Mucosa of gallbladder (tissue), 1 donor: ENCODE measurements at regions not wholly inside any gene's neighbourhood (a gene's known extent, or its start where the extent isn't known, plus 50 kb on each side); places are given as distances from the start of the nearest gene placed in this dataset.

Experiments used
- DNase-seq: peaks from one replicate; pipeline ENCODE4 v3.0.0-alpha.2; 2020; ENCODE audit warnings: low spot score
- donor health status: DM: no; HTN: no; CAD: no.

DNA sequence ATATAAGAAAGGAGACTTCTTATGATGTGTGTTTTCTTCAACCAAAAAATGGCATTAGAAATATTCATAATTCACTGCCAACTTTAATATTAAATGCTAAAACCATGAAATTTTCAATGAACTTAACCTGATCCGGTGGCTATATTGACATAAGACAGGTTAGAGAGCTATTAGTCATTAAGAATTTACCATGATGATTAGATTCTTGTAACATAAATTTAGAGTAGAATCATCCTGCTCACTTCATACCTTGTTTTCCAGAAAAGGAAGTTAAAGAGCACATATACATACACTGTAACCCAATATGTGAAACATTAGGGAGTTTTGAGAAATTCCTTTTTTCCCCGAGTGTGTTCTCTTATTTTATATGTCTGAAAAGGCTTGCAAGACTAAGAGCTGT is 430.3 kb upstream of the SEMA3A start:
- DNase-seq: no peak

DNA sequence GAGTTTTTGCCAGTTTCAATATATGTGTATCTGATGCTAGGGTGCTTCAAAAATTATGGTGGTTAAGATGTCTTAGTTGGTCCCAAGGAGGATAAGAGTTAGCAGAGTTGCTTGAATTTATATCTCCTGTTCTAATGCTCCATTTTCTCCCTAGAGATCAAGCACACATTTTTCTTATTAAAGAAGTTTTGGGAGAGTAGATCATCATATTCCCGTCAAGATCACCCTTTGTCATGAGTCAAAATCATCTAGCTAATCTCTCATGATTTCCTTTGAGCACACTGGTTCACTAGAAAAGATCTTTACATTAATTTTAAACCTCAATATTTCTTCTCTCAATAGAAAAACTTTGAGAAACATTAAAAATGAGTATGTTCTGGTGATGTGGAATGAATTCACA is 429.9 kb upstream of the SEMA3A start:
- no peak for DNase-seq

DNA sequence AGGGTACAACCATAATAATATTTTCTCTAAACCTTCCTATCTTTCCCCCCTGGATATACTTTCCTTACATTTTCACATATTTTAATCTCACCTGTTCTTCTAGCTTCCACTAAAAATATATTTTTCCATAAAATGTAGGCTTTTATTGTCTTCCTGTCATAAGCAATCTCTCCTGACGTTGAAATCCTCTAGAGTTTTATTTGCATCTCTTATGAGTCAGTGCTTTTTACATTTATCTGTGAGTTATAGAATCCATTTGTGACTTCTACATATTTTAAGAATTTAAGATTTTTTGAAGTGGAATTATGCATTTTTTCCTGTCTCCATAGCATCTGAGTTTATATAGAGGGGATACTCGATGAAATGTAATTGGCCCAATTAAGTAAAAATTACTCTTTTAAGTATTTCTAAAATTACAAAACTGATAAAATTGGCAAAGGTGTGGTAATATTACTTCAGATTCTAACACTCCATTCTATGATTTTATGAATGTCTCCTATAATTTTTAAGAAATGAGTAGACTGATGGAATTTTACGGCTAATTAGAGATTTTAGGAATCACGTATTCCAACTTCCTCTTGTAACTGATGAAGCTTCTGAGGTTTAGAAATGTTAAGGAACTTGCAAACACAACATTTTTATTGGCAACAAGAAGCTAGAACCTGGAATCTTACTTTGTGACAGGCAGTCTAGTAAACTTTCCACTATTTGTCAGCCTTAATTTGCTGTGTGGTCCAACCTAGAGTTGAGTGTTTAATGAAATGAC is 422.9 kb upstream of the SEMA3A start:
- no peak for DNase-seq

DNA sequence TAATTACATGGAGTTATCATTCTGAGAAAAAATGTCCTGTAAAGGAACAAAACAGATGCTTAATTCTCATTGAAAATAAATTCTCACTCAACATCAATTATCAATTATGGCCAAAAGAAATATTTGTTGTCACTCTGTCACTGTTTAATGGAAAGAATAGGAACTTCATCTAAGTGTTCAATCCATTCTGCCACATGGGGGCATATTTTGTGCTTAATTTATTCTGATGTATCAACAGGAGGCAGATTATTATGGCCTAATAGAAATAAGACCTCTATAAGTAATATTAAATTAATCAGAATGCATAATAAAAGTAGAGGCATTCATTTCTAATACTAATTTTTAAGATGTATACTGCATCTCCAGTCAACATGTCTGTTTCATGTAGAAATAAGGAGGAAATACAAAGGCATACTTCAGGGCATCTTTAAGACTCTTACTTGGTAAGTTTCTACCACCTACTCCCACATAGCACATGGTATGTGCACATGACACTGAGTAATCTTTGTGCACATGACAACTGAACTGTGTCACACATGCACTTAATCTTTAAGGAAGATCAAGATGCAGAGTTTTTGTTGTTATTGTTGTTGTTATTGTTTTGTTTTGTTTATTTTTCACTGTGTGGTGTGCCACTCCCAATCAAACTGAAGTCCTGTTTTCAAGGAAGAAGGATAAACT is 420.4 kb upstream of the SEMA3A start:
- DNase-seq: no peak

DNA sequence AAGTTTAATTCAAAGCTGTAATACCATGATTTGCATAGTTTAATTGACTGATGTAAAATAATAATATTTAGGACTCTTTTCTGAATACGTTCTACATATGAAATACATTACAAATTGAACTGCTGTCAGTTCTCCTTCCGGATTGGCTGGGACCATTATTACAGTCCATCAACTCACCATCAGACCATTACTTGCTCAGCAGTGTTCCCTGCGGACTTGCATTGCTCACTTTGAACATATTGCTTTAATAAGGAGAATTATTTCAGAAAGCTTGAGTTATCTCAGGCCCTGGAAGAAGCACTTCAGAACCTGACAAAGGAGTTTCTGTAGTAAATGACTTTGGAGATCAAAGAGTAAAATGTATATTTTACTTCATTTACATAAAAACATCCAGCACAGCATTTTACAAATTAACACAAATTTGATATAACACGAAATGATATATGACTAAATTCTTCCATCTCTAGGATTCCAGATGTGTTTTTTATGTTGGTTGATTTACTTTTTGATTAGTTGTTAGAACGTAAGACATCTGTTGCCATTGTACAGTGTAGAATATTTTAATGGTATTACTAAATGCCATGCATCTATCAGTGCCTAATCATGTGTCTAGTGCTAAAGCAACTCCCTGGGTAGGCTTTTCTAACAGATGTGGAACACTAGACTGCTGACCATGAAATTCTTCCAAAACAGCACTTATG is 418.5 kb upstream of the SEMA3A start:
- DNase-seq: no peak

DNA sequence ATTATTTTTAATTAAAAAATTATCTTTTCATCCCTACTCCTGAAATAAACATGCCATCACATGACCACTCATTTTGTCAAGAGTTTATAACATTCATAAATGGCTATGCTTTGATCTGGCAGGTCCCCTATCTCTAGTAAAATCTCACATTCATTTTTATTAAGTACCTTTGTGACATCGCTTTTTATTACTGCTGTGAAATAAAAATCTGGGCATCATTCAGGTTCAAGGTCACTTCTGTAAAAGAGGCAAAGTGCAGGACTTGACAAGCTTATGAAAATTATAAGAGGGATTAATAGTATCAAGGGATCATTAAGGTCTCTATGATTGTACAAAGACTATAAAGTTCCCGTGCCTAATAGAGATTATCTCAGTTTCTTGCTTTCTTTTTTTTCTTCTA is 416.8 kb upstream of the SEMA3A start:
- no peak for DNase-seq

DNA sequence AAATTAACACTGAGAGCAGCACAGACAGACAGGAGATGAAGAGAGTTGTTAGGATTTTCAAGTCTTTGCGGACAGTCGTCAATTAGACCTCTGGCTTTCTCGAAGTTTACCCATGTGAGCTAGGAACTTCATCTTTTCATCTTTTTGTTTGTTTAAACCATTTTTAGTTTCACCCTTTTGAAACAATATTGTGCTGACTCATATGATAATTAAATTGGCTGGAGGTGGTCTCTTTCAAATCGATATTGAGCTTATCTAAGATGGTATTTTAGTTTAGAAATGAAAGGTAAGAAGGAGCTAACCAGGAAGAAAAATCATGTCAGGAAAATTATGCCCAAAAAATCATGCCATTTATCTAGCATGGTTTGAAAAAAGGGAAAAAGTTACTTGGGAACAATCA is 415.8 kb upstream of the SEMA3A start:
- no peak for DNase-seq

DNA sequence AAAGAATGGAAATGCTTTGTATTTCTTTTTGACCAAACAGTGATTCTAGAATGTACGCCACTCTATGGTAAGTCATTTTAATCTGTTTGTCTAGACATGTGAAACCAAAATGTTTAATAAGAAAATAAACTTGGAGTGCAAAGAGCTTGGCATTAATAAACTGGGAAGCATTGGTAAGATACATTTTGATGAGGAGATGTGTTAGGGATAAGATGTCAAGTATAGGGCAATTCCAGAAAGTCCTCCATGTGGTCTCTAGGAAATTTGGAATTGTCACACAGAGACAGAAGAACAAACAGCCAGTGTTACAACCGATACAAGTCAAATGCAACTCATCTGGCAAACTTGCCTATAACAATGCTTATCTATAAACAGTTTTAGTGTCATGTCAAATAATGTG is 410.7 kb upstream of the SEMA3A start:
- DNase-seq: no peak

DNA sequence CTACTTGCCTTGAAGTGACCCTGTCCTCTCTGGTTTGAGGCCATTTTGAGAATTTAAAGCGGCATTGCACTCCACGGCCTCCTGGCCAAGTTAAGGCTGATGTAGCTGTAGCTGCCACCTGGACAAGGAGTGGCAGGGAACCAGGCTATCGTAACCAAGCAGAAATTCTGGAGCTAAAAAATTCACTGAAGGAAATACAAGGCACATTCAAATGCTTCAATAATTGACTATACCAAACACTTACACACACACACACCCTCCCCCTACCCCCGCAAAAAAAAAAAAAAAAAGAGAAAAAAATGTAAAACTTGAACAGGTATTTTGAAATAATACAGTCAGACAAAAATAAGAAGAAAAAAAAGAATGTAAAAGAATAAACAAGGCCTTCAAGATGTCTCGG is 409.0 kb upstream of the SEMA3A start:
- no peak for DNase-seq

DNA sequence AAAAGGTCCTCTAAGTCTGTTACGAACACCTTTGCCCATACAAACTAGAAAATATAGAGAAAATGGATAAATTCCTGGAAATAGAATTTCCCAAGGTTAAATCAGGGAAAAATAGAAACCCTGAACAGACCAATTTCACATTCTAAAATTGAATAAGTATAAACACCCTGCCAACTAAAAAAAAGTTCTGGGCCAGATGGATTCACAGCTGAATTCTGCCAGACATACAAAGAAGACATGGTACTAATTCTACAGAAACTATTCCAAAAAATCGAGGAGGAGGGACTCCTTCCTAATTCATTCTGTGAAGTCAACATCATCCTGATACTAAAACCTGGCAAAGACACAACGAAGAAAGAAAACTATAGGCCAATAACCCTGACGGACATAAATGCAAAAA is 400.4 kb upstream of the SEMA3A start:
- no peak for DNase-seq

DNA sequence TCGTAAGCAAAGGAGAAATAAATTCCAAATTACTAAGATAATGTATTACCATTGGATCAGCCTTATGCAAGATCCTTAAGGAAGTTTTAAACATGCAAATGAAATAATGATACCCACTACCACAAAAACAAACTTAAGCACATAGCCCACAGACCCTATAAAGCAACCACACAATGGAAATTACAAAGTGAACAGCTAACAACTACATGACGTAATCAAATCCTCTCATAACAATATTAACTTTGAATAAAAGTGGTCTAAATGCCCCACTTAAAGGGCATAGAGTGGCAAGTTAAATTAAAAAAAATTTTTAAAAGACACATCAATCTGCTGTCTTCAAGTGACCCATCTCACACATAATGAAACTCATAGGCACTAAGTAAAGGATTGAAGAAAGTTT is 397.3 kb upstream of the SEMA3A start:
- DNase-seq: no peak

DNA sequence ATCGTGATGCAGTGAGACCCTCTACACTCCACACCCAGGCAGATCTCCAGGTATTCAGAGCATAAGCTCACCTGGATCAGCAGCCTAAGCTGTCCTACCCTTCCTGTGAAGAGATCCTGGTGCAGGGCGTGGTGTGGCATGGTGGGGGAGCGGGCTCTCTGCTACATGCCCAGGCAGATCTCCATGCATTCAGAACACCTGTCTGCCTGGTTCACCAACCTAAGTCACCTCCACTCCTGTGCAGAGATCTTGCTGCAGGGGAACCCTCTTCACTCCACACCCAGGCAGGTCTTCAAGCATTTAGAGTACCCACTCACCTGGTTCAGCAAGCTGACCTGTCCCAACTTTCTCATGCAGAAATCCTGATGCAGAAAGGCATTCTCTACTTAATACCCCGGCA is 394.4 kb upstream of the SEMA3A start:
- no peak for DNase-seq

DNA sequence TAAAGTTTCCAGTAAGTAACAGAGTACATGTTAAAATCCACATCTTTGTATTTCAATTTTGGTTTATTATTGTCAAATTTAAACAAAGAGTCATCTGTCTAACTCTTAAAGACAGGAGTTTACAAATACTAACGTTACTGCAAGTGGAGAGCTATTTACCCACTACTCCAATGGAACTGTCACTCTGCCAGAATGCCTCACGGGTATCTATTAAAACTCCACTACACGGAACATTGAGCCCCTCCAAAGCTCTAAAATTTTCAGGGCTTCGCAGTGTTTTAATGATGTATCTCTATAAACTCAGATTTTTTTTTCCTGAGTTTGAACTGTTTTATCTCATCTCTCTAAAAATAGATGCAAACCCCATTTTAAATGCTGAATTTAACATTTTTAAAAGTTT is 388.7 kb upstream of the SEMA3A start:
- DNase-seq: no peak

DNA sequence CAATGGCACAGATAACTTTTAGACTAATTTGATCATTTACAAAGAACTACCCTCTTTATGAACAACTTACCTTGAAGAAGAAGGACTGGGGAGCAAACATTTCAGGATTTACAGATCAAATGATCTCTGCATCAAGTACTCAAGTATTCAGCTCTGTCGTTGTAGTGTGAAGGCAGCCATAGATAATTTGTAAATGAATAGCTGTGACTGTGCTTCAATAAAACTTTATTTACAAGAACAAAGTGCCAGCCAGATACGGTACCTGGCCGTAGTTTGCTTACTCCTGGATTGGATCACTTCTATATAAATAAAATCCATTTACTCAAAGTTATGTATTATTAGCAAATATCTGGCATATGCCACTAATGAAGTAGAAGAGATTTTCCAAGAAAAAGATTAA is 388.2 kb upstream of the SEMA3A start:
- DNase-seq: no peak

DNA sequence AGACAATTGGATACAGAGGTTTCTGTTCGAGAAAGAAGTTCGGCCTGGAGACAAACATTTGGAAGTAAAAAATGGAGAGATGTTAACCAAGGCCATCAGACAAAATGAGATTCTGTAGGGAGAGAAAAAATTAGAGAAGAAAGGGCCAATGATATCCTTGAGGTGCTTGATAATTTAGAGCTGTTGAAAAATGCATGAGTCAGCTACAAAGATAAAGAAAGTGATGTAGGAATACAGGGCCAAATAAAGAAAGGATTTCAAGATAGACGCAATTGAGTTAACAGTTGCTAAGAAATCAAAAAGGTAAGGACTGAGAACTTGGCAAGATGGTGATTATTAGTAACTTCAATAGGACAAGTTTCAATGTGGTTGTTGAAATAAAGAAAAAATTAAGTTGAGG is 384.2 kb upstream of the SEMA3A start:
- no peak for DNase-seq

DNA sequence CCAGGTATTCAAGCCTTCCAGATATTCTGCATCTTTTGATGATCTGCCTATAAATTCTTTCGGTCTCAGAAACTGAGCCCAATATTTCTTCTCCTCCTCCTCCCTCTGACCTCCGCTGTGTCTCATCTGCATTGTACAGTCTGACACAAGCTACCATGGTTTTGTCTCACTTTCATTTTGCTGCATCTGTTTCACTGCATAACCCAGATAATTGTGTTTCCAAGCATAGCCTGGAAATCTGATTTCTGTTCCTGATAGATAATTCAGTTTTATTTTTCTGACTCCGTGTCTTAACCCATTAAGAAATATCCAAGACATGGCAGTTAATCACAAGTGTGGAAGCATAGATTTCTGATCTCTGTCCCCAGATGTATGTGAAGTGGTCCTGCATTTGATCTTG is 374.2 kb upstream of the SEMA3A start:
- DNase-seq: no peak

DNA sequence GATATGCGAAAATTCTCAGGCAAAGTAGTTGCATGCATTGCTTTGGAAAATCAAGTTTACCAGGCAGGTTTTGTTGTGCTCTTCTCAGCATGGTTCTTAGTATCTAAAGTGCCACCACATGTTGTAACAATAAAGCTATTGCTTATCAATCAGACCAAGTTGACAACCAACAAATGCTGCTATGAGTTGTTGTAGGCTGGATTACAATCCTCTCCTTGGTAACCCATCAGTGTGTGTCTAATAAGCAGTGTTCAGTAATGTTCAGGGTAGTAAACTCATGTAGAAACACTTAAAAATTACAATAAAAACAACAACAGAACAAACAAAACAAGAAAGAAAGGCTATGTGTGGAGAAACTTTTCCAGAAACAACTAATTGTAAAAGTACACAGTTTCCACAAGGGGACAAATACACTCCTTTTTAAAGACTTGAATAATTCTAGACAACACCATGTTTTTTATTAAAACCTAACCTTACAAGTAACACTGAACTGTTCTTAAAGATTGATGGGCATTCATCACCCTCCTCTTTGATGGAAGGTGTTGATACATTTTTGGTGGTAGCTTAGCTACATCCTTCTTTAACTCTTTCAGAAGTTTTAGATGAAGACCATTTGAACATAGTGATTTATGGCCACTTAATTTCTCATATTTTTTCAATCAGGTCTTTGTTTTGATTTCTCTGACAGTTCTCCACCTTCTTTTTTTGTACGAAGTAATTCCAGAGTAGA is 370.9 kb upstream of the SEMA3A start:
- no peak for DNase-seq

DNA sequence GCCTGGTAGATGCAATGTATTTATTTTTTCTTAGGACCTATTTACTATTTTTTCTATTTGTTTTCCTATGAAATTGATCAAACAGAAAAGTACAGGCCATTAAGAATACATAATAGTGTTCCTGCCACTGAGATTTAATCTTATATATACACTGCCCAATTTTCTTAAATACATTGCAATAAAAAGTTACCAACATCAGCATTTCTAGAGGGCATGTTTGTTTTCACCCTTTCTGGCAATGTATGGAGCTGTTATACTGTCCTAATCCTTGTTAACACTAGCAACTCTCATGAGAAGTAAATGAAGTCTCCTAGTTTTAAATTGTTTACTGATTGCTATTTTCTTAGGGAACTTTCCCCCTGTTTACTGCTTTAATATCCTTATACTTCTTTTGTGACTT is 359.1 kb upstream of the SEMA3A start:
- no peak for DNase-seq

DNA sequence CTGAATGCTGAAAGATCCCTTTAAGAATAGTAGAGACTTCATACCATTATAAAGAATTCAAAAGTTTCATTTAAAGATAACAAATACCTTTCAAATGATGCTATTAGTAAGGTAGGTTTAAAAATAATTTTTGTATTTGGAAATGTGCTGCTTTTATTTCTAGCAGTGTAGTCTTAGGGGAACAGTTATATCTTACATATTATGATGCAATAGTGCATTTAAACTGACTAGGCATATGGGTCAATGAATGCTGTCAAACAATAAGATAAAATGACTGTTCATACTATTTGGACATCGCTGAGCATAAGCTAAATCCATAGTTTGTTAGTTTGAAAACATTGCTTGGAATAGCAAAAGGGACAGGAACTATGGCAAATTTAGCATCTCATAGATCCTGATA is 354.8 kb upstream of the SEMA3A start:
- no peak for DNase-seq

DNA sequence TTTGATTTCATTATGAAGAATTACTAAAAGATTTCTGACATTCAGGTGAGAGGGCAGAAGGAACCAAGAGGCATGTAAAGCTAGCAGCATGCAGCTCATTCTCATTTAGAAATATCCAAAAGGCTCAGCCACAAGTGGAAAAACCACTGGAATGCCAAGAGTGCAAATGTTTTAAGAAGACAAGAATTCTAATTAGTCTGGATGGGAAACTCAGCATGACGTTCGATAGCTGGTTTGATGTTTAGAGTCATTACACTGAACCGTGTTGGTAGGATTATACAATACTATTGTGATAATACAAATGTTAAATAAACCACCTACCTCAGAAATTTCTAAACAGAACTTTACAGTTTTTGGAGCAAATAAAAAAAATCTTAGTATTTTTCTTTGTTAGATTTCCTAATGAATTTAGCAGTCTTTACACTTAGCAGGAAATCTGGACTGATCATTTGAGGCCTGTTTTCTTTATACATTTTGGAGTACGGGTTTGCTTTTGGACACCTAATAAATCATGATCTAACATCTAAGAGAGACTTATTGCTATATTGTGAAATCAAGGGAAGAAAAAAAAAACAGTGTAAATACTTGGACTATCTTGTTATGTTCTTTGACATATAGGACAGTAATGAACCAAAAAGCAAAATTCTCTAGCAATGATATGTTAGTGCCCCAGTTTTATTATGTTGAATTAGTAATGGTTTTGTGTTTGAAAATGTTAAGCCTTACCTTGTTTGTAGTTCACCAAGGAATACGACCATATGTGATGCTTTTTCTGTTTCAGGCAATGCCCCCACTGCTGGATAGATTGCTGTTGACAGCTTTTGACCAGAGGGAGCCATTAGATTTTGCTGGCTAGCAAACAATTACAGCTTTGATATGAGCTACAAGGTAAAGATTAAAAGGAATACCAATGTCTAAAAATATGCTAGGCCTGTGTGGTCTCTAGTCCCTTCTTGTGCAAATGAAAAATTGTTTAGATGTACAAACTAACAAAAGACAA is 354.1 kb upstream of the SEMA3A start:
- DNase-seq: no peak

DNA sequence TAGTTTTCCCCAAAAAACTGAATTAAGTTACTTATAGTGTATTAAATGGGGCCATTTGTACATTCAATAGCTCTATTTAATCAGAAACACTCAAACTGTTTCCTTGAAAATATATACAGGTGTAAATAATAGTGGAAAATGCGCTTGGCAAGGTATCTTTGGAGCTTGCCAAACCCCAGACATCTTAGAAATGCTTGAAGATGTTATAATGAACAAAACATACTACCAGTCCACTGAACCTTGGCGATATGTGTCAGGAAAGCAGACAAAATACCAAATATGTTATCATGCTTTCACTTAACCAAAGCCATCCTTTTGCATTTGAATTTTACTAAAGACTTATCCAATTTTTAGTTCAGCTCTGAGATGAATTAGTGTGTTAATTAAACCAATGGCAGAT is 352.7 kb upstream of the SEMA3A start:
- no peak for DNase-seq
